Activated CD4-positive, alpha-beta memory T cell treated with anti-CD3 and anti-CD28 coated beads for 36 hours (primary cell): ENCODE measurements at regions not wholly inside any gene's neighbourhood (a gene's known extent, or its start where the extent isn't known, plus 50 kb on each side); places are given as distances from the start of the nearest gene placed in this dataset.

ENCODE experiments used
- CTCF ChIA-PET: fragments of 350-600 bp; sonication (Branson Sonifier 250); formaldehyde crosslinking; loops from one replicate; lab custom pipeline; 2021; ENCODE audit warnings: antibody characterized with exemption, inconsistent platforms; lab: Charles Lee
- POLR2A ChIA-PET: fragments of 350-600 bp; sonication (Branson Sonifier 250); formaldehyde crosslinking; loops from one replicate; lab custom pipeline; 2021; ENCODE audit warnings: antibody characterized with exemption; lab: Charles Lee
- DNase-seq: peaks from one replicate; pipeline ENCODE4 v3.0.0-alpha.2; 2020
- H3K27ac Mint-ChIP-seq: one replicate; pipeline ENCODE4 v1.8.0; 2021; ENCODE audit warnings: mixed read lengths
- H3K27me3 Mint-ChIP-seq: one replicate; pipeline ENCODE4 v1.8.0; 2021; ENCODE audit warnings: mixed read lengths
- H3K36me3 Mint-ChIP-seq: one replicate; pipeline ENCODE4 v1.8.0; 2021; ENCODE audit warnings: mixed read lengths
- H3K4me1 Mint-ChIP-seq: one replicate; pipeline ENCODE4 v1.8.0; 2021; ENCODE audit warnings: low read depth, mixed read lengths
- H3K4me3 Mint-ChIP-seq: one replicate; pipeline ENCODE4 v1.8.0; 2021; ENCODE audit warnings: mild to moderate bottlenecking, mixed read lengths
- H3K9me3 Mint-ChIP-seq: one replicate; pipeline ENCODE4 v1.8.0; 2021; ENCODE audit warnings: mixed read lengths
- intact Hi-C: fragments of 100-400 bp; cut with micrococcal nuclease; formaldehyde crosslinking; loops from one replicate; pipeline ENCODE4 v1.15.1; 2023

- Mint-ChIP-seq H3K9me3 (no peaks in the 10 kb centered on the region), H3K27me3 (peaks cover 1% of the 10 kb centered on the region), H3K36me3 (no peaks in the 10 kb centered on the region), H3K4me1 (no peaks in the 10 kb centered on the region), H3K27ac (no peak overlapping the region), H3K4me3 (no peak overlapping the region)
- ChIA-PET CTCF (no interaction called here), POLR2A (no interaction called here)
- intact Hi-C loops = no loop called here
- DNase-seq = no peak
Measured at GRCh38 chr13:38630780-38631179, 56.1 kb upstream of the FREM2 start.

- no peaks in the 10 kb centered on the region for H3K9me3 Mint-ChIP-seq
- no peaks in the 10 kb centered on the region for H3K36me3 Mint-ChIP-seq
- intact Hi-C loops = no loop called here
- no peak overlapping the region for H3K27ac Mint-ChIP-seq
- ChIA-PET POLR2A (no interaction called here), CTCF (no interaction called here)
- H3K27me3 Mint-ChIP-seq = peaks cover 1% of the 10 kb centered on the region
- no peak overlapping the region for H3K4me3 Mint-ChIP-seq
- H3K4me1 Mint-ChIP-seq = no peaks in the 10 kb centered on the region
- no peak for DNase-seq
Measured at GRCh38 chr13:38635030-38635429, 51.8 kb upstream of the FREM2 start.

GRCh38 chr13:38636073-38636472 is 50.8 kb upstream of the FREM2 start:
- no peaks in the 10 kb centered on the region for H3K9me3 Mint-ChIP-seq
- POLR2A ChIA-PET = no interaction called here
- H3K36me3 Mint-ChIP-seq = no peaks in the 10 kb centered on the region
- intact Hi-C loops = no loop called here
- H3K4me3 Mint-ChIP-seq = no peak overlapping the region
- no peak overlapping the region for H3K27ac Mint-ChIP-seq
- CTCF ChIA-PET = no interaction called here
- H3K4me1 Mint-ChIP-seq = no peaks in the 10 kb centered on the region
- no peak for DNase-seq
- peaks cover 1% of the 10 kb centered on the region for H3K27me3 Mint-ChIP-seq

- H3K4me1 Mint-ChIP-seq = no peaks in the 10 kb centered on the region
- H3K36me3 Mint-ChIP-seq = no peaks in the 10 kb centered on the region
- DNase-seq = no peak
- POLR2A ChIA-PET = no interaction called here
- no peak overlapping the region for H3K27ac Mint-ChIP-seq
- H3K4me3 Mint-ChIP-seq = no peak overlapping the region
- H3K27me3 Mint-ChIP-seq = peaks cover 1% of the 10 kb centered on the region
- CTCF ChIA-PET = no interaction called here
- intact Hi-C loops = no loop called here
- no peaks in the 10 kb centered on the region for H3K9me3 Mint-ChIP-seq
Measured at GRCh38 chr13:38636761-38637160, 50.1 kb upstream of the FREM2 start.
